Ectodermal cell (in vitro differentiated cells): ENCODE measurements at regions not wholly inside any gene's neighbourhood (a gene's known extent, or its start where the extent isn't known, plus 50 kb on each side); places are given as distances from the start of the nearest gene placed in this dataset.

ENCODE experiments used
- H3K27ac ChIP-seq: 2 replicates; pipeline ENCODE4 v1.7.0; 2013; ENCODE audit warnings: mild to moderate bottlenecking, low read depth, low read length; ENCODE audit not compliant: insufficient read depth, poor library complexity, severe bottlenecking
- H3K27me3 ChIP-seq: 2 replicates; pipeline ENCODE4 v1.7.0; 2013; ENCODE audit warnings: mild to moderate bottlenecking, low read length; ENCODE audit not compliant: insufficient read depth, control insufficient read depth, poor library complexity, severe bottlenecking
- H3K36me3 ChIP-seq: one replicate; pipeline ENCODE4 v1.7.0; 2013; ENCODE audit warnings: low read length; ENCODE audit not compliant: control insufficient read depth, insufficient read depth
- H3K4me1 ChIP-seq: one replicate; pipeline ENCODE4 v1.7.0; 2013; ENCODE audit warnings: low read length; ENCODE audit not compliant: control insufficient read depth, insufficient read depth
- H3K4me3 ChIP-seq: 2 replicates; pipeline ENCODE4 v1.7.0; 2013; ENCODE audit warnings: low read depth, low read length, control low read depth; ENCODE audit not compliant: insufficient read depth
- H3K9me3 ChIP-seq: 2 replicates; pipeline ENCODE4 v1.7.0; 2013; ENCODE audit warnings: mild to moderate bottlenecking, low read length, moderate library complexity; ENCODE audit not compliant: control insufficient read depth
- WGBS, 2 experiments: methylation state at CpG; one replicate each; pipeline ENCODE4 v1.1.7; 2013; ENCODE audit warnings: missing lambda C conversion rate in 2 of 2; 5-methylcytosine and 5-hydroxymethylcytosine counted together

- no peaks in the 10 kb centered on the region for H3K4me1 ChIP-seq
- no peak overlapping the region for H3K4me3 ChIP-seq
- no peaks in the 10 kb centered on the region for H3K36me3 ChIP-seq
- H3K27me3 ChIP-seq, result no peaks in the 10 kb centered on the region
- H3K27ac ChIP-seq, result no peak overlapping the region
- H3K9me3 ChIP-seq, result no peaks in the 10 kb centered on the region
Observed at GRCh38 chr6:85971238-85971637, 328.6 kb upstream of the SYNCRIP start.

GRCh38 chr6:85966828-85967227 is 324.1 kb upstream of the SYNCRIP start:
- 88 to 91% methylated on average over 5 of the region's 5 CpGs for WGBS, 2 experiments
- Histone ChIP-seq H3K27me3 (no peaks in the 10 kb centered on the region), H3K36me3 (no peaks in the 10 kb centered on the region), H3K4me1 (no peaks in the 10 kb centered on the region), H3K9me3 (no peaks in the 10 kb centered on the region), H3K27ac (no peak overlapping the region), H3K4me3 (no peak overlapping the region)

GRCh38 chr6:85961746-85962145 is 319.1 kb upstream of the SYNCRIP start:
- no peaks in the 10 kb centered on the region for H3K27me3 ChIP-seq
- H3K4me1 ChIP-seq, result no peaks in the 10 kb centered on the region
- H3K36me3 ChIP-seq, result no peaks in the 10 kb centered on the region
- H3K27ac ChIP-seq, result no peak overlapping the region
- H3K9me3 ChIP-seq, result no peaks in the 10 kb centered on the region
- no peak overlapping the region for H3K4me3 ChIP-seq

GRCh38 chr6:85961125-85961524 is 318.4 kb upstream of the SYNCRIP start:
- no peak overlapping the region for H3K4me3 ChIP-seq
- H3K27ac ChIP-seq, result no peak overlapping the region
- H3K9me3 ChIP-seq, result no peaks in the 10 kb centered on the region
- no peaks in the 10 kb centered on the region for H3K4me1 ChIP-seq
- no peaks in the 10 kb centered on the region for H3K27me3 ChIP-seq
- 100% methylated on average over 1 of the region's 1 CpG; no CpG with 5 or more reads in 1 of the 2 experiments for WGBS, 2 experiments
- no peaks in the 10 kb centered on the region for H3K36me3 ChIP-seq

- Histone ChIP-seq H3K27me3 (no peaks in the 10 kb centered on the region), H3K4me3 (no peak overlapping the region), H3K36me3 (no peaks in the 10 kb centered on the region), H3K27ac (no peak overlapping the region), H3K9me3 (no peaks in the 10 kb centered on the region), H3K4me1 (no peaks in the 10 kb centered on the region)
- 80 to 82% methylated on average over 1 to 3 of the region's 3 CpGs for WGBS, 2 experiments
Observed at GRCh38 chr6:85948481-85948880, 305.8 kb upstream of the SYNCRIP start.

- Histone ChIP-seq H3K36me3 (no peaks in the 10 kb centered on the region), H3K27me3 (no peaks in the 10 kb centered on the region), H3K4me3 (no peak overlapping the region), H3K27ac (no peak overlapping the region), H3K9me3 (no peaks in the 10 kb centered on the region), H3K4me1 (no peaks in the 10 kb centered on the region)
- WGBS, 2 experiments, result 92 to 97% methylated on average over 5 to 6 of the region's 6 CpGs
Observed at GRCh38 chr6:85945459-85946185, 302.9 kb upstream of the SYNCRIP start.

GRCh38 chr6:85944776-85945175 is 302.1 kb upstream of the SYNCRIP start:
- H3K9me3 ChIP-seq, result no peaks in the 10 kb centered on the region
- H3K36me3 ChIP-seq, result no peaks in the 10 kb centered on the region
- 94 to 100% methylated on average over 3 of the region's 3 CpGs for WGBS, 2 experiments
- no peak overlapping the region for H3K27ac ChIP-seq
- no peaks in the 10 kb centered on the region for H3K4me1 ChIP-seq
- H3K27me3 ChIP-seq, result no peaks in the 10 kb centered on the region
- H3K4me3 ChIP-seq, result no peak overlapping the region

GRCh38 chr6:85942844-85943243 is 300.2 kb upstream of the SYNCRIP start:
- WGBS, 2 experiments, result 98 to 100% methylated on average over 1 to 2 of the region's 2 CpGs
- no peaks in the 10 kb centered on the region for H3K27me3 ChIP-seq
- H3K36me3 ChIP-seq, result no peaks in the 10 kb centered on the region
- H3K9me3 ChIP-seq, result no peaks in the 10 kb centered on the region
- no peak overlapping the region for H3K4me3 ChIP-seq
- no peaks in the 10 kb centered on the region for H3K4me1 ChIP-seq
- H3K27ac ChIP-seq, result no peak overlapping the region

- Histone ChIP-seq H3K4me3 (no peak overlapping the region), H3K27ac (no peak overlapping the region), H3K36me3 (no peaks in the 10 kb centered on the region), H3K27me3 (no peaks in the 10 kb centered on the region), H3K9me3 (peaks cover 2% of the 10 kb centered on the region), H3K4me1 (no peaks in the 10 kb centered on the region)
- WGBS, 2 experiments, result 80% methylated on average over 1 of the region's 1 CpG; no CpG with 5 or more reads in 1 of the 2 experiments
Observed at GRCh38 chr6:85936916-85937315, 294.2 kb upstream of the SYNCRIP start.

GRCh38 chr6:85923013-85923430 is 280.3 kb upstream of the SYNCRIP start:
- no peaks in the 10 kb centered on the region for H3K4me1 ChIP-seq
- H3K27ac ChIP-seq, result no peak overlapping the region
- no peaks in the 10 kb centered on the region for H3K36me3 ChIP-seq
- 3 to 15% methylated on average over 2 of the region's 2 CpGs for WGBS, 2 experiments
- no peaks in the 10 kb centered on the region for H3K9me3 ChIP-seq
- H3K4me3 ChIP-seq, result no peak overlapping the region
- no peaks in the 10 kb centered on the region for H3K27me3 ChIP-seq

GRCh38 chr6:85920782-85921181 is 278.1 kb upstream of the SYNCRIP start:
- Histone ChIP-seq H3K9me3 (no peaks in the 10 kb centered on the region), H3K27me3 (no peaks in the 10 kb centered on the region), H3K4me1 (no peaks in the 10 kb centered on the region), H3K27ac (no peak overlapping the region), H3K4me3 (no peak overlapping the region), H3K36me3 (no peaks in the 10 kb centered on the region)
- 87 to 88% methylated on average over 1 of the region's 1 CpG for WGBS, 2 experiments
